ENCODE measurements at regions not wholly inside any gene's neighbourhood (a gene's known extent, or its start where the extent isn't known, plus 50 kb on each side); places are given as distances from the start of the nearest gene placed in this dataset.

GRCh38 chr6:18565231-18565630 is 178.1 kb downstream of the RNF144B start (continued):
- TF ChIP-seq CHD7 (IDR thresholded peaks at IDR 0.05; ENCODE audit: insufficient replicate concordance, low read length): no peak
- TF ChIP-seq CBX8 (IDR thresholded peaks at IDR 0.05; ENCODE audit: borderline replicate concordance, low read depth, low read length): no peak
- no peak for TF ChIP-seq SIRT6 (IDR thresholded peaks at IDR 0.05; ENCODE audit: low read length)
- no peak for TF ChIP-seq BRCA1 (IDR thresholded peaks at IDR 0.05; ENCODE audit: low read depth, low read length)
- TF ChIP-seq KDM5A (IDR thresholded peaks at IDR 0.05; ENCODE audit: low read length): no peak

Measured in H1 (cell line).